ENCODE measurements at regions not wholly inside any gene's neighbourhood (a gene's known extent, or its start where the extent isn't known, plus 50 kb on each side); places are given as distances from the start of the nearest gene placed in this dataset.
"Not testable (repeated sequence)": the region's sequence is repeated elsewhere in the genome, so short reads cannot be mapped to it uniquely, and the experiment has no call there.

DNA sequence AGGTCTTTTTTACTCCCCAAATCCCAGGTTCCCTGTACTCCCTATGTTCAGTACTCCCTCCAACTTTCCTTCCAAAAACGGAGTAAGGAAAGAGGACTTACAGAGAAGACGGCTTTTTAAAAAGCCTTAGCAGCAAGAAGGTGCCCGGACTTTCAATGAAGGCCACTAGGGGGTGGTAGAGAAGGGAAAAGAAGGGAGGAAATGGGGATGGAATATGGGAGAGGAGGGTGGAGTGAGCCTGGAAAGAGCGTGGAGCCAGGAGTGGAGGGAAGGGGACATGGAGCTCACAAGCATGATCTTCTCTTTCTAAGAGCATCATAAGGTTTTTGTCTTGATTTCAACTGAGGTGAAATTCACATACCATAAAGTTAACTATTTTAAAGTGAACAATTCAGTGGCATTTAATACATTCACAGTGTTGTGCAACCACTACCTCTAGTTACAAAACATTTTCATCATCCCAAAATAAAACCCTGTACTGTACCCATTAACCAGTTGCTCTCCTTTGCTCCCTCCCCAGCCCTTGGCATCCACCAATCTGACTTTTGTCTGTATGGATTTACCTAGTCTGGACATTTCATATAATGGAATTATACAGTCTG is 129.9 kb downstream of the ZNF281 start:
- peak; percentile 34 for DNase-seq

DNA sequence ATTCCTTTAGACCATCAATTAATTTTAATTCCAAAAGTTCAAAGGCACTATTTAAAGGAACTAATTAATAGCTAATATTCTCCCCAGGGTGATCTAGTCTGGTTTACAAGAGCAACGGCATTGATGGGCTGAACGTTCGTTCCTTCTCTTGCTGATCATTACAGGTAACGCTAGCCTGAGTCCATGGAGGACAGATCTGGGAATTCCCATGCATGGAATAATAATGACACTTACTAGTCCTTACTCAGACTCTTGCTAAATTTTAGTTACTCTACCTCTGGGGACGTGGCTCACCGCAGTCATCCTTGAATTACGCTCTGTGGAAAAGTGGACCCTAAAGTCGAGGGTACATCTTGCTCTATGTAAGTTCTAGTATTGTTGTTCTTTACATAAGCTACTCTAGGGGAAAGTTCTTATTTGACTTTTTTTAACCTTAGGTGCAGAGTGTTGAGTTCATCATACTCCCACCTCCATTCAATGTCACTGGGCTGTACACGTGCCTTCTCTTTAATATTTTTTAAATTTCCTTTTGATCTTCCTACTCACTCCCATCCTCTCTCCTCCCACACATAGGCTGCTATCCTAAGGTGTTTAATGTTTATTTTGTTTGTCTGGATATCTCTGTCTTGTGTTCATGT is 133.9 kb downstream of the ZNF281 start:
- DNase-seq, result no peak

DNA sequence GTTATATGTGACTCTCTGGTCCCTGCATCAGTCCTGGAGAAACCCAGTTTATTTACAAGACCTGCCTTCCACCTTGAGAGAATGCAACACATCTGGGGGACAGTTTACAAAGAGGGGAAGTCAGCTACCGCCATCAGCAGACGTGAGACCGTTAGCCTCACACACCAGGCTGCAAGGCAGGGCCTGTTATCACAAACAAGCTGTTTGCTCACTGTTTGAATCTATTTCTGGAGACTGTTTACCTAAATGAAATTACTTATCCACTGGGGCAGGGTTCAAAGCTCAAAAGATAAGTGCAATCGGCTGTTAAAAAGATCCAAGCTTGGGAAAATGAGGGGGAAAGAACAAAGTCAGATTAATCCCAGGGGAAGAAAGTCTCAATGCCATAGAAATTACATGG is 134.4 kb downstream of the ZNF281 start:
- no peak for DNase-seq

DNA sequence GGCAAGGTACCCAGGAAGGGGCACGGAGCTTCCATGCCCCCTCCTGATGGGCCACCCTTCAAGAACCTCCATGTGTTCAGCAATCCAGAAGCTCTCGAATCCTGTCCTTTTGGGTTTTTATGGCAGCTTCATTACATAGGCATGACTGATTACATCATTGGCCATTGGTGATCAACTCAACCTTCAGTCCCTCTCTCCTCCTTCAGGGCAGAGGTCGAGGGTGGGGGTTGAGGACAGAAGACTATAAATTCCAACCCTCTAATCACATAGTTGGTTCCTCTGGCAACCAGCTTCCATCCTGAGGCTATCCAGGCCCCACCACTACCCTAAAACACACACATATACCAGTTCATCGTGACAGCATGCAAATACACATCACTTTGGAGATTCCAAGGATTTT is 135.7 kb downstream of the ZNF281 start:
- DNase-seq, result no peak

DNA sequence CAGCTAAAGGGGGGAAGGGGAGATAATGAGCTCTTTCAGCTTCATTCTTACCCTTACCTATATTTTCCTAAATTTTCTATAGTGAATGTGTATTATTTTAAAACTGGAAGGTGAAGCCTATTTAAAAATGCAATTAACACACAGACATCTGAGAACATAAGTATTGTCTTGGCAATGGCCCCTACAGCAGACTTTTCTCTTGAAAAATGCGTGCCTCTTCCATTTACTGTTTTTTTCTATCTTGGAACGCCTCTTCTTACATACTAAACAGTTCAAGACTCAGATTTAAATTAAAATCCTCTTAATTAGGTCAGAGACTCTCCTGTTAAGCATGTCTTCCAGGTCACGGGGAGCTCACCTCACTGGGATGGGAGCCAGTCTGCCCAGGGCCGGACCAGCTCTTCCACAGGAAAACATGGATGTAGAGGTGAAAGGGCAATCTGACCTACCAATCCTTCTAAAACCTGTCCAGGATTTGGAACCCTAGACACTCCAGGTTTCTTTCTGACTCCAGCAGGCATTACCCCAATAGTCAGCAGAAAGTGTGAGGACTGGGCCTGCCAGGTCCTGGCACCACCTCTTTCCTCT is 137.3 kb downstream of the ZNF281 start:
- DNase-seq, result no peak

DNA sequence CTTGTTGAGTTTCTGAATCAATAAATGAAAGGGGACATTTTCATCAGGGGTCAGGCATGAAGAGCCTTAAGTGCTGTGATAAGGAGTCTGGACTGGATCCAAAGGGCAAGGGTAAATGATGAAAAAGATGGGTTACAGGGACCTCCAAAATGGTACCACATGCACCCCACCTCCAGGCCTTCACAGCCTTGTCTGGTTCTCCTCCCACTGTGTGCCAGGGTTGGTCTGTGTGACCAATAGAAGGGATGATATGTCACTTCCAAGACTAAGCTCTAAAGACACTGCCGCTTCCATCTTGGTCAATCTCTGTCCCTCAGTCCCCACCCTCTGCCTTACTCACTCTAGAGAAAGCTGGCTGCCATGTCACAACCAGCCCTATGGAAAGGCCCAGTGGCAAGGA is 140.6 kb downstream of the ZNF281 start:
- no peak for DNase-seq

DNA sequence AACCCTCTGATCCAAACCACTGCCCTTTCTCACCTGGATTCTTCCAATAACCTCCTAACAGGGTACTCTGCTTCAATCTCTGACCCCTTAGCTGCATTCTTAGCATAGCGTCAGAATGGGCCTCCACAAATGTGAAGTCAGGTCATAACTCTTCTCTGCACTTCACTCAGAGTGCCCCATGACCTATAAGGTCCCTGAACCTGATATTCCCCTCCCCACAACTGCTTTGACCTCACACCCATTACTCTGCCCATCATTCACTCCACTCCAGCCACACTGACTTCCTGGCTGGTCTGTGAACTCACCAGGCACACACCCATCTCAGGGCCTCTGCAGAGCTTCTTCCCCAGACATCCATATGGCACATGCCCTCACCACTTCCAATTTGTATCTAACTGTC is 141.9 kb downstream of the ZNF281 start:
- no peak for DNase-seq

DNA sequence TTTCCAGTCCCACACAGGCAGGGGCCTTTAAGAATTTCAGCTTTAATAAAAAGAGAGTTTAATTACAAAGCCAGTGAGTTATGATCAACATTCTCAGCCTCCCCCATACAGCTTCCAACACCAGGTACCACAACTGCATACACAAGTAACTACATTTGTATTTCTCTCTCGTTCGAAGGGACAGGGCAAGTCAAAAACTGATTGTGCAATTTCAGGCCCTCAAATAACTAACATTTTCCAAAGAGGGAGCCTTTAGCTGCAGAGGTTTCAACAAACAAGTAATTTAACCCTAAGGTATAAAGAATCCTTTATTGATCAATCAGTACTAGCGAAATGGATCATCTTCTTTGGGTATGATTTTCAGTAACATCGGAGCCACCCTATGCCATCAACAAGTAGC is 142.4 kb downstream of the ZNF281 start:
- DNase-seq, result no peak

DNA sequence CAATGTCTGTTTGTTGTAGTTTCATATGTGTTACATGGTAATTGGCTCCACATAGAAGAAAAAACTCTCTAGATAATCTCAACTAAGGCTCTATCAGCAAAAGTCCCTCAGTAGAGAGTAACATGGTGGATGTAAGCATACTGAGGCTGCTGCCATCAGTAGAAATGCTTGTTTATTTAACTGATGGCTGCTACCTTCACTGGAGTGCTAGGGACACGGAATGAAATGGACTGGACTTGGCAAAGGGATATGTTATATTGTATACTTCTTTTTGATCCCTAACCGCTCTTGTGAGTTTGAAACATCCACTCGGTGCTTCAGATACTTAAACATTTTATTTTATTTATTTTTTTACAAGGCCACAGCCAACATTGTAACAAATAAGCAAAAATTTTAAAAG is 143.0 kb downstream of the ZNF281 start:
- no peak for DNase-seq

DNA sequence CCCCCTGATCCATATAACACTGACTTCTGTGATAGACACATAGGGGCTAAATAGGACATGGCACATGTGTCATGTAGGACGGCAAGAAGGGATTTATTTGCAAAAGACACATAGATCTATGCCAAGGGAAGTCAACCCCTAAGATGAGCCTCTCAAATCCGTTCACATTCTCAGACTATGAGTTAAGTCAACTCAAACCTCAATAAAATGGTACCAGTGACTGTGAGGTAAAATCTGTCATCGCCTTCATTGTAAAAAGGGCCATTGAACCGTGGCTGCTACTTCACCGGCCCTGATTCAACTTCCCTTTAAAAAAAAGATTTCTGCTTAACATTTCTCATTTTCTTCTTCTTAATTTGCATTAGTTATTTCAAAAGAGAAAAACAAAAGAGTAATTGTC is 144.0 kb downstream of the ZNF281 start:
- no peak for DNase-seq

DNA sequence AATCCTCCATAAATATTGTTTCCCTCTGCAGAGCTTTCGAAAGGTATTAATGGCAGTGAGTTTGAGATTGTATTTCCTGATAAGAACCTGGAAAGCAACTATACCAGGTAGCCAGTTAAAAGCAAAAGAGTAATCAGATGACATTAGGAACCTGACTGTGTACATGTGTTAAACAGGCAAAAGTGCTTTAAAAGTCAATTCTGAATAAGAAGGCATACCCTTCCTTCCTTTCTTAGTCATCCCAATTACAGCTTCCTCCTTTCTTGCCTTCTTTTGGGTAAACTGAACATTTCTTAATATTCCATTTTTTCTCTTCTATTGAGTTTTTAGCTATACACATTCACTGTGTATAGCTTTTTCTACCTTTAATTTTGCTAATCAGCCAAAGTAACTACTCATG is 144.7 kb downstream of the ZNF281 start:
- DNase-seq, result no peak

DNA sequence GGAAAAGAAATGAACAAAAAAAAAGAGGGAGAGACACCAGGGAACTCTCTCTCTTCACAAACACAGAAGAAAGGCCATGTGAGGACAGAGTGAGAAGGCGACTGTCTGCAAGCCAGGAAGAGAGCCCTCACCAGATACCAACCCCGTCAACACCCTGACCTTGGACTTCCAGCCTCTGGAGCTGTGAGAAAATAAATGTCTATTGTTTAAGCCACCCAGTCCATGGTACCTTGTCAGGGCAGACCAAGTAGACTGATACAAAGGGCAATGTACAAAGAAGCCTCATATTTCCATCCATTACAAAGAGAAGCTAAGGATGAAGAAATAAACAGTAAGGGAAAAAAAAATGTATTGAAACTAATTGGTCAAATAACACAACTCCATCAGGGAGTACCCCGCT is 146.6 kb downstream of the ZNF281 start:
- no peak for DNase-seq

DNA sequence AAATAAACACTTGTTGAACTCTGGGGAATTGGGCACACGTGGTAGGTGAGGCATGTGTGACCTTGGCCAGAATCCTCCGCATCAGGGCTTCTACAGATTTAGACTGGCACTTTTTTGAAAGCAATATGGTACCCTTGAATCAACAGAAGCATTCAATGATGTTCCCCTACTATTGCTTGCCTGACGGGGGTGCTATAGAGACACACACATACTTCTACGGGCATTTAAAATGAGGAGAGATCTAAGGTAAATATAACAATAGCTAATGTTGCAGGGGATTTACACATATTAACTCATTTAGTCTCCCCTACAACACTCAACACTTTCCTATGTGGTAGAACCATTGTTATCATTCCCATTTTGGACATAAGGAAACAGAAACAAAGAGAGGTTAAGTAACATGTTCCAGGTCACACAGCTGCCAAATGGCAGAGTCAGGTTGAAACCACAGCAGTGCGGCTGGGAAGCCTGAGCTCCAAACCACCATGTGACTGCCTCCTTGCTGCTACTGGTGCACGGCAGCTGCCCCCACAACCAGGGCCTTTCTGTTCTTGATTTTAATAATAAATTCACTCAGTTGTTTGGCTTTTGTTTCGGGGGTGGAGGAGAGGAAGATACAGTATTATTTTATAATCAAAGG is 147.4 kb downstream of the ZNF281 start:
- no peak for DNase-seq

DNA sequence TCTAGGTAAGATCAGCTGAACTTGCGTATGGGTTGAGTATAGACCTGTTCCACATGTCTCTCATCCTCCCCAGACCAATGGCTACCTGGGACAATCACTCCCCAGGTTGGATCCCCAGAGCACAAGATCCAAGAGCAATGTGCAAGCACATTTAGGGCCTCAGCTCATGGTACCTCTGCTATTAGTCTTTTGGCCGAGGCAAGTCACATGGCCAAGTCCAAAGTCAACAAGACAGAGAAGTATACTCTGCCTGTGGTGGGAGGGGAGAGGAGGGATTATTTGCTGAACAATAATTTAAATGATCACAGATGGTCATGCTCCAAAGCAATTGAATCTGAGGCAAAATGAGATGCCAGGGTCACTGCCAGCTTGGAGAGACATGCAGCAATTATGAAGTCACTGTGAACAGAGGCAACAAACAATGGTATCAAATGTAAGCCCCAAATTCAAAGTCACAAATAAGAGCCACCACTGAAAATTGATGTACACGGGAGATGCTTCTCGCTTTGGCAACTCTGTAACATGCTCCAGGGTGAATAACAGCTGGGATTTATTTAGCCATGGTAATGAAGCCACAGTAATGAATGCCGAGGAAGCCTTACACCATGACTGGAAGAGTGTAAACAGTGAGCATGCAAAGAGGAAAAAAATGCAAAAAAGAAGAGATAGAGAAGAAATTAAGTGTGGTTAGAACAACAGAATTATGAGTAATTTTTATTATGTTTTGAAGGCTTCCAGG is 149.1 kb downstream of the ZNF281 start:
- DNase-seq, result no peak

DNA sequence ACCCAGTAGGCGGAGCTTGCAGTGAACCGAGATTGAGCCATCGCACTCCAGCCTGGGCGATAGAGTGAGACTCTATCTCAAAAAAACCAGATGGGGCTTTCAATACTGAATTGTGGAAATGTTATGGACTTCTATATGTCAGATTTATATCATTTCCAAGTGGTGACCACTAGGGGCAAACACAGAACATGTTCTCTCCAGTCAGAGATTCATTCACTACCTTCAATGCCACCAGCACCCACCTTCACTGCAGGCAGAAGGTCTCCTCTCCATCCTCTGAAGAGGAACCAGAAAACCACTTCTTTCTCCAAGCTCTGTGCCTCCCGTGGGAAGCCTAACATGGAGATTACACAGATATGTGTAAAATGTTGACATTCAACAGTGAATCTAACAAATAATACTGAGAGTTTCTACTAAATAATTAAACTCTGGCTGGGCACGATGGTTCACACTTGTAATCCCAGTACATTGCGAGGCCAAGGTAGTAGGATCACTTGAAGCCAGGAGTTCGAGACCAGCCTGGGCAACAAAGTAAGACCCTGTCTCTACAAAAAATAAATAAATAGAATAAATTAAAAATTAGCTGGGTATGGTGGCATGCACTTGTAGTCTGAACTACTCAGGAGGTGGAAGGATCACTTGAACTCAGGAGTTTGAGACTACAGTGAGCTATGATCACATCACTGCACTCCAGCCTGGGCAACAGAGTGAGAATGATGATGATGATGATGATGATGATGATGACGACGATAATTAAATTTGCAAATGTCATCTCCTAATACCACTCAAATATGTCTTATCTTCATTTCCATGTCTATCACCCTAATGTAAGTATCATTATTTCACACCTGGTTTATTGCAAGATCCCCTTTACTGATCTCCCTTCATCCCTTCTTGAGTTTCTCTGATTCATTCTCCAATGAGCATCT is 151.1 kb downstream of the ZNF281 start:
- DNase-seq, result no peak

DNA sequence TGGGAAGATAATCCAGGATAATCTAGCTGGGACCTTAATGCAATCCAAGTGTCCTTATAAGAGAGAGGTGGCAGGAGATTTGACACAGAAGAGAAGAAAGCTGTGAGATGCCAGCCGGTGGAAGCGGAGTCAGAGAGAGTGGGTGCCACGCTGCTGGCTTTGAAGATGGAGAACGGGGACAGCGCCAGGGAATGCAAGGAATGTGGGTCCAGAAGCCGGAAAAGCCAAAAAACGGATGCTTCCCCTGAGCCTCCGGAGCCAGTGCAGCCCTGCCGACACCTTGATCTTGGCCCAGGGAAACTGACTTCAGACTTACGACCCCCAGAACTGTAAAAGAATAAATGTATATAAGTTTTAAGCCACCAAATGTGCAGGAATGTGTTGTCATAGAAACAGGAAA is 152.6 kb downstream of the ZNF281 start:
- no peak for DNase-seq

DNA sequence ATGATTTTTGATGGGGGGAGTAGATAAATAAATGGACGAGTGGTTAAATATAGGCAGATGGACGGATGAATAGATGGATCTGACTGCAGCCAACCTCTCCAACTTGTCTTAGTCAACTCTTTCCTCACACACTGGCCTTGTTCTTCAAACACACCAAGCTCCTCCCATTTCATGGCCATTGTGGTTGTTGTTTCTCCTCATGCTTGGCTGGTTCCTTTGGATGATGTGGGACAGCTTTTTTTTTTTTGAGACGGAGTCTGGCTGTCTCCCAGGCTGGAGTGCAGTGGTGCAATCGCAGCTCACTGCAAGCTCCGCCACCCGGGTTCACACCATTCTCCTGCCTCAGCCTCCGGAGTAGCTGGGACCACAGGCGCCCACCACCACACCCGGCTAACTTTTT is 155.2 kb downstream of the ZNF281 start:
- DNase-seq, result not testable (repeated sequence)

DNA sequence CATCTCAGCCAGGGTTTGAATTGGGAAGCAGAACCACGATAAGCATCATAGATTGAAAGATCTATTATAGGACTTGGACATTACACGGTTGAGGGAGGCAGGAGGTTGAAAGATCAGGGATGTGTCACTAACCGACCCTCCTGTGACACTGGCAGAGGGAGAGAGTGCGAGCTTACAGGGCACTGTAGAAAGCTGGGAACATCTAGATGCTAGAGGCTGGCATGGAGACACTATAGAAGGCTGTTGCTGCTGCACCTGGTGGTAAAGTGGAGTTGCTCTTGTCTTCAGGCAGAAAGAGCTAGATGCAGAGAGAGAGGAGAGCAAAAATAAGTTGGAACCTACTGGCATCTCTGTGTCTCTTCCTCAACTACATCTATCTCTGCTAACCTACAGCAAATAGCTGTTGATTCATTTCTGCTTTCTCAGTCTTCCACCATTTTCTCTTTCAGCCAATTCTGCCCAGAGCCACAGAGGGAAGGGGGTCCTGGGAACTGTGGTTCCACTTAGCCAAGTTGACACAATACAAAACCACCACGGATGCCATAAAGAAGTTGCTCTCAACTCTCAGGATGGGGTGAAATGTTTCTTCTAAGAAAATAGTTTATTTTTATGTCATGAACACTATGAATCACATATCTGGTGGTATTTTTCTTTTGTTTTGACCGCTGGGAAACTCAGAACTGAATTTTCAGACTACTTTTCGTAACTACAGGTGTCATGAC is 155.9 kb downstream of the ZNF281 start:
- DNase-seq, result no peak

DNA sequence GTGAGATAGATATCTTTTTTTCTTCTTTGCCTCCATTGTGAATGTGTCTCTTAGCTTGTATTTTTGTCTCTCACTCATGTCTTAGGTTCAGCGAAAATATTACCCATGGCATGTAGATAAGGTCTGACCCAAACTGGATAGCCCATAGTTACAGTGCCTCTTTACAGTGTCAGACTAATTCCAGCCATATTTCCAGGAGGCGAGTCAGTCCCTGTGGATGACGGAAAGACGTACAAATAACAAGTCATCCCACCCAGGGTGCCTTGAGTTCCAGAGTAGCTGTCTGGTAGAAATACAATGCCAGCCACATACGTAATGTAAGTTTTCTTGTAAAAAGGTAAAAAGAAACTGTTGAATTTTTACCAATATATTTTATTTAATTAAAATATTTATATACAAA is 157.3 kb downstream of the ZNF281 start:
- DNase-seq, result no peak

DNA sequence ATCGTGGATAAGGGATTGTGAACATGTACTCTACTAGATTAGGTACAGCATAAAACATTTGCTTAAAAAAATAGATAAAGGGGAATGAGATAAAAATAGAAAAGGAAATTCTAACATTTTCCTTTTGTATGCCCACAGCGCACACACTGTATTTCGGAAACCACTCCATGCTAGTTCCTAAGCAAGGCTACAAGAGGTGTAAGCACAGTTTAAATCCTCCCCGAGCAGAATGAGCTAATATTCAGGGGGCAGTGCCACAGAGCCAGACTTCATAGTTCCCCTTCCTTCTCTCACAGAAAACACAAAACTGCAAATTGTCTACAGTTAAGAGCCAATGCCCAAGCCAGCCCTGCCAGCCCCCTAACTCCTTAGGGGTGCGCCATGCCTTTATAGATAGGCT is 159.4 kb downstream of the ZNF281 start:
- DNase-seq, result no peak

DNA sequence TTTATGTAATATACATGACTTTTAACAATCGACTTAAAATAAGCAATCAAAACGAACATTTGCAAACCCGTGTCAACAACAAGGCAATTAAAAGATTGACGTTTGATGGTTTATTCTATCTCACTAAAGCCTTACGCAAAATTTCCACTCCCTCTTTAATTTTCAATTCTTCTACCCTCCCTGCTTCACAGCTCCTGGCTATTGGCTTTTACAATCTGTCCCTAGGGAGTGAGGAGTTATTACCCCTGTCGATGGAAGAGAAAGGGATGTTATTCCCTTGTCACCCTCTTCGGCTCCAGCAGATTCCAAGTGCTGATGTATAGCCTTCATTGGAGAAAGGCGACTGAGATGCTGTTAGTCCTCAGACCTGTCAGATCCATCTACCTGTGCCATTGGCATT is 161.3 kb downstream of the ZNF281 start:
- DNase-seq, result no peak

DNA sequence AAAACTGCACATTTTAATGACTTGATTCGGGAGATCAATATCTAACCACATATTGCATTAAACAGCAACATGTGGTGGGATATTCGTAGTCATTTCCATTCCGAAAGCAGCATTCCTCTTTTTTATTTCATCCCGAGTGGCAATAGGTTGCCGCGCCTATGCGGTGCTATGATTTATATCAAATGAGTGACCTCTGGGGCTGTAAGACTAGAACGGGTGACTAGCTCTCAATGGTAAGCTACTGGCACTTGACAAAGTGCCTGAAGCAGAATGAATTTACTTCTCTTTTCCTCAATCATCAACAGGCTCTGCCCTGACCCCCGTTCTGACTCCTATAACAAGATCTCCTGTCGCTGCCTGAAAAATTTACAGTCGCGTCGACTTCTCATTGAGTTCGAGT is 162.3 kb downstream of the ZNF281 start:
- DNase-seq, result no peak
